ENCODE measurements at regions not wholly inside any gene's neighbourhood (a gene's known extent, or its start where the extent isn't known, plus 50 kb on each side); places are given as distances from the start of the nearest gene placed in this dataset.

DNA sequence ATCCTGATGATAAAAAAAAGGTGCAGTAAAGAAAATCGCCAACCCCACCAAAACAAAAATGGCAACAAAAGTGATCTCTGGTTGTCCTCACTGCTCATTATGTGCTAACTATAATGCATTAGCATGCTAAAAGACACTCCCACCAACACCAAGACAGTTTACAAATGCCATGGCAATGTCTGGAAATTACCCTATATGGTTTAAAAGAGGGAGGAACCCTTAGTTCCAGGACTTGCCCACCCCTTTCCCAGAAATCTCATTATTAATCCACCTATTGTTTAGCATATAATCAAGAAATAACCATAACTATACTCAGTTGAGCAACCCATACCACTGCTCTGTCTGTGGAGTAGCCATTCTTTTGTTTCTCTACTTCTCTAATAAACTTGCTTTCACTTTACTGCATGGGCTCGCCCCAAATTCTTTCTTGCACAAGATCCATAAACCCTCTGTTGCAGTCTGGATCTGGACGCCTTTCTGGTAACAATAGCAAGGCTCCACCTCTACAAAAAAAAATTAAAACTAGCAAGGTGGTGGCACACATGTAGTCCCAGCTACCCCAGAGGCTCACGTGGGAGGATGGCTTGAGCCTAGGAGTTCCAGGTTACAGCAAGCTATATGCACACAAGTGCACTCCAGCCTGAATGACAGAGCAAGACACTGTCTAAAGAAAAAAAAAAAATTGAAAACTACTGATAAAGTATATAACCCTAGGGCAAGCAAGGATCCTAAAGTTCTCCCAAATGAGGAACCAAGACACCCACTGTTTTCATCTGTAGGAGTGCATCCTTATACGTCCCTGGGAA, 278.8 kb upstream of the JARID2 start:
- no peak for DNase-seq

DNA sequence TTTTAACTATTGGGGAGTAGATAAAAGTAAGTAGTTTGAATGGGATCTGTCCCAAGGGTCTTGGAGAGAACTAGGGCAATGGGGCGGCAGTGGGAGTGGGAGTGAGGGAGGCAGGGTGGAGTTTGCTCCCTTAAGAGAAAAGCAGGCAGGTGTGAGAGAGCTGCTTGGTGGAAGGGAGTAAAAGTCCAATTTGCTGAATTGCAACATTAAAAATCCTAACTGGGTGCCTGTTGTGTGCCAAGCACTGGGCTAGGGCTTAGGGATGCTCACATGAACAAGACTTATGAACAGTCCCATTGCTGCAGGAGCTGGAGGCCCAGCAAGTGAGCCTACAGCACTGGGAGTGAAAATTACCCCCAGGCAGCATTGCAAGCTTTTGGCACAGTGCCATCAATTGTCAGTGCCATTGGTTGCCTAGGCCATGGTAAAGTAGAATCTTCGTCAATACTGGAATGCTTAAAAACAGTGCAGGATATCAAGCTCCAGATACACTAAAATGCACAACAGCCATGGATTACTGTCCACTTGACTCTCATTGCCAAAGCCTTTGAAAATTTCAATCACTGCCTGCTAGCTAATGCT, 277.7 kb upstream of the JARID2 start:
- DNase-seq, result no peak

DNA sequence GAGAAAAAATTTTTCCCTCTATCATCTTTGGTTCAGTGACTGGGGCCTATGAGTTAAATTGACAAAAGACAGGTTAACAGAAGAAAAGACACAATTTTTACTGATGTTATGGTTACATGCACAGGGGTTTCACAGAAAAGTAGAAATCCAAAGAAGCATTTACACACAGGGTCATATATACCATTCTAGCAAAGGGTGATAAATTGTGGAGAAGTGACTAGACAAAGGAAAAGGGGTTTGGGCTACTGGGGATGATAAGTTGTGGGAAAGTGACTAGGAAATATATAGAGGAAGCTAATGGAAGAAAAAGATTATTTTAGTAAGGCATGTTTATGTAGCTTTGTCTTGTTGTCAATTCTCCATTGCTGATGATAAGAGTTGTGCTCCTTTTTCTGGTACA, 276.7 kb upstream of the JARID2 start:
- DNase-seq, result no peak

DNA sequence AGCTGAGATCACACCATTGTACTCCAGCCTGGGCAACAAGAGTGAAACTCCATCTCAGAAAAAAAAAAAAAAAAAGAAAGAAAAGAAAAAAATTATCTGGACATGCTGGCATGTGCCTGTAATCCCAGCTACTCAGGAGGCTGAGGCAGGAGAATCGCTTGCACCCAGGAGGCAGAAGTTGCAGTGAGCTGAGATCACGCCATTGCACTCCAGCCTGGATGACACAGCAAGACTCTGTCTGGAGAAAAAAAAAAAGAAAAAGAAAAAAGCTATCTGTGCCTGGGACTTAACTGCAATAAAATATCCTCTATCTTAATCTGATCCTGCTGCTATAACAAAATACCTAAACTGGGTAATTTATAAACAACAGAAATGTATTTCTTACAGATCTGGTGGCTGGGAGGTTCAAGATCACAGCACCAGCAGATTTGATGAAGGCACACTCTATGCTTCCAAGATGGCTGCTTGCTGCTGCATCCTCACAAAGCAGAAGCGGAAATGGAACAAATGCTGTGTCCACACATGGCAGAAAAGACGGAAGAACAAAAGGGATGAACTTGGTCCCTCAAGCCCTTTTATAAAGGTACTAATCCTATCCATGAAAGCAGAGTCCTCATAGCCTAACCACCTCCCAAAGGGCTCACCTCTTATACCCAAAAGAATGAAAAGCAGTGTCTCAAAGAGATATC, 273.3 kb upstream of the JARID2 start:
- no peak for DNase-seq

DNA sequence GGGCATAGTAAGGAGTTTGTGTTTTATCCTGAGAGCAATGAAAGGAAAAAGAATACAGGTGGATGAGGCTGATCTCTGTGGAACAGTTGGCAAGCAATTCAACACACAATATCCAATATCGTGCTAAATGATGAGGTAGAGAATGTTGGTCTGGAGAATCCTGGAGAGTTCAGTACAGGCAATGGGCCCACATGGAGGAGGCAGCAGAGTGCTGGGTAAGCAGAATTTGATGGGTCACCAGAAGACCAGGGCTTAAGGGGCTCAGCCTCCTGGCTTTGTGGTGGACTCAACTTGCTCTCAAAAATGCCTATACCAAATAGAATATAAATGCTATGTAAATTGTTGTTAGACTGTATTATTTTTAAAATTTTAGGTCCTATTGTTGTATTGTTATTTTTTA, 271.5 kb upstream of the JARID2 start:
- DNase-seq, result no peak

DNA sequence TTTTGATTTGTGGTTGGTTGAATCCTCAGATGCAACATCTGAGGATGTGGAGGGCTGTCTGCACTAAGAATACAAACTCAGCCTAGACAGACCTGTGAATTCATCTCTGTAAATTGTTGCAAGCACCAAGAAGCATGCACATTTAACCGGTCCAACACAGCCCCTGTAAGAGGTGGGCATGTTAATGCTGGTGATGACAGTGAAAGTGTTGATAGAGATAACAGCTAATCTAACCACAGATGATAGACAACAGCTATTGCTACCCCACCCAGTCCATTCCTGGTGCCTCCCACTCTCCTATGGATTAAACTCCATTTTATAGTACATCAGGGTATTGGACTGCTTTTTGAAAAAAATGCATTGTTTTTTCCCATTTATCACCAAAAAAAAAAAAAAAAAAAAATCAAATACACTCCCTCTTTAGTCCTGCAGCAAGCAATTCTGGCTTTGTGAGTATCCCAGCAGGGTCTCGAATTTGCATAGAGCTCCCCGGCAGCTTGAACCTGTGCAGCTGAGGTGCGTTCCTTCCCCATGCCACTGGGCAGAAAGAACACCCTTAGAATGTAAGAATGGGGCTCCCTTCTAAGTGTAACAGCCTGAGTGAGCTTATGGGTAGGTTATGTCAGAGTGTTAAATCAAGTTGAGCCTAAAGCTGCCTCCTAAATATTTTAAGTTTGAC, 270.9 kb upstream of the JARID2 start:
- DNase-seq, result no peak

DNA sequence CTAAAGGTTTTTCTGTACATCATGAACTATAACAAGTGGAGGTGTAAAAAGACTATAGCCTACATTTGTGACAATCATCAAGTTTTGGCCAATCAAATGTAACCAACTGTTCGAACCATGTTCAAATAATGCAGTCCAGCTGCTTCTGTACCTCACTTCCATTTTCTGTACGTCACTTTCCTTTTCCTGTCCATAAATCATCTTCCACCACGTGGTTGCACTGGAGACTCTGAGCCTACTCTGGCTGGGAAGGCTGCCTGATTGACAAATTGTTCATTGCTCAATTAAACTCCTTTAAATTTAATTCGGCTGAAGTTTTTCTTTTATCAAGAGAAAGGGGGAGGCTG, 270.4 kb upstream of the JARID2 start:
- DNase-seq, result no peak

DNA sequence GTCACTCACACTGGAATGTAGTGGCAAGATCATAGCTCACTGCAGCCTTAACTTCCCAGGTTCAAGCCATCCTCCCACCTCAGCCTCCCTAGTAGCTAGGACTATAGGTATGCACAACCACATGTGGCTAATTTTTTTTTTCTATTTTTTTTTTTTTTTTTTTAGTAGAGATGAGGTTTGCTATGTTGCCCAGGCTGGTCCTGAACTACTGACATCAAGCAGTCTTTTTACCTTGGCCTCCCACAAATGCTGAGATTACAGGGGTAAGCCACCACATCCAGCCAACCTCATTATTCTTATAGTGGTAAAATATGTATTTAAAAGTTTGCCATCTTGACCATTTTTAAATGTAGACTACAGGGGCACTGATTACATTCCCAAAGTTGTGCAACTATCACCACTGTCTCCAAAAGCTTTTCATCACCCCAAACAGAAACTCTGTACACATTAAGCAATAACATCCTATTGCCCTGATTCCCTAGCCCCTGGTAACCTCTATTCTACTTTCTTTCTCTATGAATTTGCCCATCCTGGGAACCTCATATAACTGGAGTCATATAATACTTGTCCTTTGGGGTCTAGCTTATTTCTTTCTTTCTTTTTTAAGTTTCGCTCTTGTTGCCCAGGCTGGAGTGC, 268.0 kb upstream of the JARID2 start:
- no peak for DNase-seq

DNA sequence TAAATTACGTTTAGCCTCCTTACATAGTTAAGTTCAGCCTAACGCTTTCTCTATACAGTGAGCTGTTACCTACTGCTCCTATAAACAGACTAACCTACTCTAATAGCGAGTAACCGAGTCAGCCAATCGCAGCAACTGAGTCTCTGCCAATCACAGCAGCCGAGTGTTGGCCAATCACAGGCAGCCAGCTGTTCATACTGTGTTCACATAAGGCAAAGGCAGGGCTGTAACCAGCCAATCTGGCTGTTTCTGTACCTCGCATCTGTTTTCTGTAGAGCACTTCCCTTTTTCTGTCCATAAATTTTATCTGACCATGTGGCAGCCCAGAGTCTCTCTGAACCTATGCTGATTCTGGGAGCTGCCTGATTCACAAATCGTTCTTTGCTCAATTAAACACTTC, 263.9 kb upstream of the JARID2 start:
- no peak for DNase-seq

DNA sequence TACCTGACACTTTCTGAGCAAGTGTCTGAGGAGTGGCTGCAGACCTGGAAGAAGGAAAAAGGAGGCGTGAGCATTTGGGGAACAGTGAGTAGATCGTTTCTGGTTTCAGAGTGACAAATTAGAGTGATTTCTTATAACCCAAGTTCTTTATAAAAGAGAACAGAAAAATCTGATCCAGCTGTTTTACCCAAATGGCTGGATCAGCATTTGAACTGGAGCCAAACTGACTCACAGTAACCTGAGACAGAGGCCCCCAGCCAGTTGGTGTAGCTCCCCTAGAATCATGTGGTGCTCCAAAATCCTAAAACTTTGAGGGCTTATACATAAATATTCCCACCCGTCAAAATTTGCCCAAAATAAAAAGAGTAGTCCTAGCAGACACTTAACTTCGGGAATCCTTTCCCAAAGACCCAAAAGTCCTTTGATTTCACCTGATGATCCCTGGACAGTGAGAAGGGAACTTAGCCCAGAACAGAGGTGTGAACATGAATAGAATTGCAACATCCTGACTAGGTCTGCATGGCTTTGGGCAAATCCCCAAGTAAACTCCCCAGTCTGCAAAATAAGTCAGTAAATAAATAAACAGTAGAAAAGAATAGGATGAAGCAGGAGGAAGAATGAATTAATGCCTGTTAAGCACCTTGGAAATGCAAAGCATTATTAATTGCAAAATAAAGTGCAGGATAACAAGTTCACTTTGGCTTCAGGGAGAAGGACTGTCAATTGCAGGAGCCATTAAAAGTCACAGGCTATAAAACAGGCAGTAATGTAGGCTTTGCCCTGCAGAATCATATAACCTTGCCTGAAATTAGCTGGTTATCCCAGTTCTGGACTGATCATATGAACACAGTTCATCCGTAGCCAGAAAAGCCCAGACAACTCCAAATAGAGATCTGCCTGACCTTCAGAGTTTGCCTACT, 262.0 kb upstream of the JARID2 start:
- no peak for DNase-seq

DNA sequence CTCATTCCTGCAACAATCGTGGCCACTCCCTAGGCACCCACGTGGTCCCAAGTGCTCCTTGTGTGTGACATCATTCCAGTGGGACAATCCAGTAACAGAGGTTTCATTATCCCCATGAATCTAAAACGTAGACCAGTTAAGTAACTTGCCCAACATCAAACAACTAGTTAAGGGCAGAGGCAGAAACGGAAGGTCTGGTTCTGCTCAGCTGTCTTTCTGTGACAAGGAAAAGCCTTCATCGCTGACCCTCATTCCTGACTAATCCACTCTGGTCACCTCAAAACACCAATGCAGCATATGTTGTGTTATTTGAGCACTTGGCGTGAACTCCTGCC, 261.4 kb upstream of the JARID2 start:
- no peak for DNase-seq

DNA sequence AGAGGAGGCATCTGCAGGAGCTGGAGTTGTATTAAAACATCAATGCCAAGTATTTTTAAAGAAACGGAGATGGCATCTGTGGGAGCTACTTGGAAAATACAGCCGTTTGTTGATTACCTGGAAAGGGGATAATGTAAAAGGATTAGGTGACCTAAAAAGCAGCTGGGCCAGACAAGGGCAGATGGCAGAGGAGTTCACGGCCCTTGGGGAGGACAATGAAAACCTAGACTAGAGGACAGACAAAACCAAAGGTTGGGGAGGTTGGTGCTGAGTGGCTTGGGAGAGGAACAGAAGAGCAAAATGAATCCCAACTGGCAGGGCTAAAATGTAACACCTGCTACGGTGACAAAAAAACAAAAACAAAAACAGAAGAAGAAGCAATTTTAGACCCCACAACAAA, 260.5 kb upstream of the JARID2 start:
- DNase-seq, result no peak

DNA sequence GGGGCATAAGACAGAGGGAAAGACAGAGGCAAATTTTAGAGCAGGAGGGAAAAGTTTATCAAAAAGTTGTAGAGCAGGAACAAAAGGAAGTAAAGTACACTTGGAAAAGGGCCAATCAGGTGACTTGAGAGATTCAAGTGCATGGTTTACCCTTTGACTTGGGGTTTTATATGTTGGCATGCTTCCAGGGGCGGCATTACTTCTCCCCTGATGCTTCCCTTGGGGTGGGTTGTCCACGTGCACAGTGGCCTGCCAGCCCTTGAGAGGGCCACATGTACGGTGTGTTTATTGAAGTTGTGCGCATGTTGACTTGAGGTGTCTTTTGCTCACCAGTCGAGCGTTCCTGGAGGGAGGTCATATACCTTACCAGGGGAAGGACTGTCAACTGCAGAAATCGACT, 259.5 kb upstream of the JARID2 start:
- DNase-seq, result no peak

DNA sequence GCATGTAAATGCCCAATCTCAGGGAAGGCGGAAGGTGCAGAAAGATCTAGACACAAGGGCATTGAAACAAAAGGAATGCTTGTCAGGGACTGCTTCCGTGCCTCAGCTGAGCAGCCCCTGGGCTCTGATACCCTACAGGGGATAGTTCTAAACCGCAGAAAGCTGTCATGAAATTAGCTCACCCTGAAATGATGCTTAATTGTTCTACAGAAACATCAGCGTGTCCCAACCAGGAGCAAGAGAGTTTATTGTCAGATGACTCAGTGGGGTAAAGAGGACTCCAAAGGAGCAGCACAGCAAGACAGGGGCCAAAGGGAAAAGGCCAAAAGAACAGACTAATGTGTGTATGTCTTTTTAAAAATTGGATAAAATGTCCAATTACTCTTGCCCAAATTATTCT, 258.4 kb upstream of the JARID2 start:
- DNase-seq, result no peak

DNA sequence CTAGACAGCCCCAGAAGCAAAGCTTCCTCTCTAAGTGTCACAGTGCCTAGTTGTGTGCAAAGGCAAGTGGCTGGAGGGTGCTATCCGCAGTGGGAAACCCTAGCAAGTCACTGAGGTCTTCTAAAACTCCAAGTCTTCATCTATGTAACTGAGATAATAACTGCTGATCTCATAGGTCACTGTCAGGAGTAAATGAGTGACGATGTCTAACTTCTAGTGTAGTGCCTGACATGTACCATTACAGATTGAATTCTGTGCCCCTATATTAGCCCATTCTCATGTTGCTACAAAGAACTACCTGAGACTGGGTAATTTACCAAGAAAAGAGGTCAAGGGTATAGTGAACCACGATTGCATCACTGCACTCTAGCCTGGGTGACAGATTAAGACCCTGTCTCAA, 253.5 kb upstream of the JARID2 start:
- DNase-seq, result no peak

DNA sequence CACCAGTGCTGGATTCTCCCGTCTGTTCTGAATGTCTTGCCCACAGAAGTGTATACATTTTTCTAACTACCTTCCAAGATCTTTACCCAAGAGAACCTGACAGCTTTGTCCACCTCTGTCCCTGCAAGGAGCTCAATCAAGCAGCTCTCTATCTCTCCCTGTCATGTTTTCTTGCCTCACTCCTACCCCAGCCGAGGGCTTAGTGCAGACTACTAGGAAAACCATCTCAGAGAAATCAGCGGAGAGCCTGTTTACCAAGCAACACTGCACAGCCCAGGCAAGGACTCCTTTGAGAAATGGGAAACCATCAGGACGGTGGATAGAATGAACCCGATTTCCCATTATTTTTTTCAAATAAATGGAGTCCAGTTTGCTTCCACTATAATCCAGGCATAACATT, 250.7 kb upstream of the JARID2 start:
- DNase-seq, result no peak

DNA sequence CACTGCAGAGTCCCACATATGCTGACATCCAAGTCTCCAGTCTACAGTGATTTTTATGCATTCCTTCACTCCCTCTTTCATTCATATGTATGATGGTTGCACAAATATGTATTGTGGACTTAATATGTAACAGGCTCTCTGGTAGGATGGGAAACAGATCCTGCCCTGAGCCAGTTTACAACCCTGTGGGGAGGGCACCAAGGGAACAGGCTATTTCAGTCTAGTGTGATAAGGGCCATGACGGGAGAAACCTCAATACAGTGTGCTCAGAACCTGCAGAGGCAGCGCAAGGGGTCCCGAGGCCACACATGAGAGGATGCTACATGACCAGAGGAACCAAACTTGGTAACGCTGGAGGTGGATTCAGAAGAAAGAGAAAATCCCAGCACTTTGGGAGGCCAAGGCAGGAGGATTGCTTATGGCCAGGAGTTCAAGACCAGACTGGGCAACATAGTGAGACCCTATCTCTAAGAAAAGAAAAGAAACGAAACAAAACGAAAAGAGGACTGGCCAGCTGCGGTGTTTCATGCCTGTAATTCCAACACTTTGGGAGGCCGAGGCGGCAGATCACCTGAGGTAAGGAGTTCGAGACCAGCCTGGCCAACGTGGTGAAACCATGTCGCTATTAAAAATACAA, 249.8 kb upstream of the JARID2 start:
- no peak for DNase-seq

DNA sequence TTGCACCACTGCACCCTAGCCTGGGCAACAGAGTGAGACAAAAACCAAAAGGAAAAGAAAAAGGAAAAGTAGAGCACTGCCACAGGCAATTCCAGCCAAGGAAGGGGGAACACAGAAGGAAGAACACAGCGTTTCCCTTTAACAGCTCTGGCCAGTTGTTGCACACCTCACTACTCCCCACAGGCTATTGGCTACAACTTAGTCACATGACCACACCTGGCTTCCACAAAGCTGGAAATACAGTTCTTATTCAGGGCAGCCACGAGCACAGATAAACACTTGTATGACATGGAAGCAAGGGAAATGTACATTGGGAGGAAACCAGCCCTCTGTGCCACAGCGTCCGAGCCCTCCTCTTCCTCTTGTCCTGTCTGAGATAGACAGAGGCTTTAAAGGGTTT, 249.0 kb upstream of the JARID2 start:
- no peak for DNase-seq

DNA sequence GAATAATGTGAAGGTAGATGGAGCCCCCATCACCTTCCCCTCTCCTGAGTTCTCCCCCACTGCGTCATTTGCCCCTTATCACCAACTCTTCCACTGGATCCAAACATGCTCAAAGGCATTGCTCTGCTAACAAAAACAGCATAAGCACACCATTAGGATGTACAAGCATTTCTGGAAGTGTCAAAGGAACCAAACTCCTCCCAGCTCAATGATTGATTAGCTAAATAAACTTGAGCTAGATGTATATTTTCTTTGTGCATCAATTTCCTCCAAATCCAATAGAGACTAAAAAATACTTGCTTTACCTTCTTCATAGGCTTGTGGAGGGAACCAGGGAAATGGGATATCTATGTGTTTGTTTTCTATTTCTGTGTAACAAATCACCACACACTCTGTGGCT, 248.4 kb upstream of the JARID2 start:
- DNase-seq, result no peak

DNA sequence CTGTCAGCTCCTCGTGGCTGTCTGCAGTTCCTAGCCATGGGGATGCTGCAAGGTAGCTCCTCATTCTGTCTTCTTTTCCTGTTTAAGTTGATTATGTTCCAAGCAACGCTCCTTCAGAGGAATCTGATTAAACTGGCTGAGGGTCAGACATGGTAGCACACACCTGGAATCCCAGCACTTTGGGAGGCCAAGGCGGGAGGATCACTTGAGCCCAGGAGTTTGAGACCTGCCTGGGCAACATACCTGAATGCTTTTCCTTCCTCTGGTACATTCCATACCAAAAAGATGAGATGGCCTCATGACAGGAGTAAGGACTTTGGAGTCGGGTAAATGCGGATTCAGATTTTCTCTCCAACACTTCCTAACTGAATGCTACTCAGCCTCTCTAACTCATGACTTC, 246.8 kb upstream of the JARID2 start:
- DNase-seq, result no peak

DNA sequence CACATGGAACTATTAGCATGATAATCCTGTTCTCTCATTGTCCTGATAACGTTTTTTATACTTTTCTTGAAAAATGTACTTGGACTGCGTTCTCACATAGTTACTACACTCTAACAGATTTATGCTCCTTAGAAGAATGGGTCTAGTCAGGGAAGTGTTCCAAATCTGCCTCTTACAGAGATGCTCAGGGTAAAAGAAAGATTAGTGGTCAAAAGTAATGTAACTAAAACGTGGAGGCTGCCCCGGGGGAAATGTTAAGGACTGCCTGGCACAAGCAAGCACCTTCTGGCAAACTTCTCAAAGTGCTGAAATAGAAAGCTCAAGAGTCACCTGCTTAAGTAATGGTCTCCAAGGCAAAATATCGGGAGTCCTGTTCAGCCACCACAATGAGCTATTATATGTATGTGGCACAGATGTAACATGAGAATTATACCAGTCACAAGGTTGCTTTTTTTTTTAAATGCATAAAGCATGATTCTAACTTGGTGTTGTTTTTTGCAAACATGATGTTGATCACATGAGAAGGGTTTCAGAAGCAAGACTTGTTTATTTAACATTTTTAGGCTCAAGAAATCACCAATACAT, 244.5 kb upstream of the JARID2 start:
- DNase-seq, result no peak

DNA sequence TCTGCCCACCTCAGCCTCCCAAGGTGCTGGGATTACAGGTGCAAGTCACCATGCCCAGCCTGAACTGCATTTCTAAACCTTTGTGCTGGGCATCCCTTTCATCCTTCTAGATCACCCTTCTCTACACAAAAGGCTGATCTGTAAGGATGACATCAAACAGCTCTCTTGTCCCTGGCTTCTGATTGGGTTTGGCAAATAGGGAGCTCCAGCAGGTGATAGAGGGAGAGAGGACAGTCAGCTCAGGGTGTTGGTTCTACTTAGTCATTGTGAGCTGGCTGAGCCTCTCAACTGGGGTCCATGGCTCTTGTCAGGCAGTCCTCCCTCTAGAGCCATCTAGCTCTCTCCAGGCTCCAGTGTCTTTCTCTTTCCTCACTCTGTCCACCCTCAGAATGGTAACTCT, 237.6 kb upstream of the JARID2 start:
- no peak for DNase-seq
